GM12801 (cell line): ENCODE measurements at regions not wholly inside any gene's neighbourhood (a gene's known extent, or its start where the extent isn't known, plus 50 kb on each side); places are given as distances from the start of the nearest gene placed in this dataset.

ENCODE experiments used
- TF ChIP-seq, protein P1 (sequence below): IDR thresholded peaks from one replicate; pipeline ENCODE4 v1.5.1; 2011; ENCODE audit warnings: control low read depth; ENCODE audit not compliant: insufficient read length; ENCODE audit errors: extremely low read depth

DNA sequence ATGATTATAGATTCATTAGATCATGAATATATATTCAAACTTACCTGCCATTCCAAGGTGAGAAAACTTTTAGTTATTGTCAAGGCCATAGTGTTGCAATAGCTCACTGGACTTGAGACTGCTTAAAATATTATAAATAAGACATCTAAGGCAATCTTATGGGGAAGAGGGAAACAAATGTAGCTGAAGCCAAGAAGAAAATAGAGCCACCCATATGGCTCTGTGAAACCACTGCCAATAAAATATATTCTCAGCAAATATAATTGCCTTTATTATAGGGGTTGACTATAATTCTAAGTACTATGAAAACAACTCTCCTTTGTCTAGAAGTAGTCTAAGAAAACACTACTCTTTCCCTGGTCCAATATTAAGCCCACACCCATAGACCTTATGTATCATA lies 938.5 kb downstream of the FSTL5 start:
- TF ChIP-seq, protein P1, sequence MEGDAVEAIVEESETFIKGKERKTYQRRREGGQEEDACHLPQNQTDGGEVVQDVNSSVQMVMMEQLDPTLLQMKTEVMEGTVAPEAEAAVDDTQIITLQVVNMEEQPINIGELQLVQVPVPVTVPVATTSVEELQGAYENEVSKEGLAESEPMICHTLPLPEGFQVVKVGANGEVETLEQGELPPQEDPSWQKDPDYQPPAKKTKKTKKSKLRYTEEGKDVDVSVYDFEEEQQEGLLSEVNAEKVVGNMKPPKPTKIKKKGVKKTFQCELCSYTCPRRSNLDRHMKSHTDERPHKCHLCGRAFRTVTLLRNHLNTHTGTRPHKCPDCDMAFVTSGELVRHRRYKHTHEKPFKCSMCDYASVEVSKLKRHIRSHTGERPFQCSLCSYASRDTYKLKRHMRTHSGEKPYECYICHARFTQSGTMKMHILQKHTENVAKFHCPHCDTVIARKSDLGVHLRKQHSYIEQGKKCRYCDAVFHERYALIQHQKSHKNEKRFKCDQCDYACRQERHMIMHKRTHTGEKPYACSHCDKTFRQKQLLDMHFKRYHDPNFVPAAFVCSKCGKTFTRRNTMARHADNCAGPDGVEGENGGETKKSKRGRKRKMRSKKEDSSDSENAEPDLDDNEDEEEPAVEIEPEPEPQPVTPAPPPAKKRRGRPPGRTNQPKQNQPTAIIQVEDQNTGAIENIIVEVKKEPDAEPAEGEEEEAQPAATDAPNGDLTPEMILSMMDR, result no peak

DNA sequence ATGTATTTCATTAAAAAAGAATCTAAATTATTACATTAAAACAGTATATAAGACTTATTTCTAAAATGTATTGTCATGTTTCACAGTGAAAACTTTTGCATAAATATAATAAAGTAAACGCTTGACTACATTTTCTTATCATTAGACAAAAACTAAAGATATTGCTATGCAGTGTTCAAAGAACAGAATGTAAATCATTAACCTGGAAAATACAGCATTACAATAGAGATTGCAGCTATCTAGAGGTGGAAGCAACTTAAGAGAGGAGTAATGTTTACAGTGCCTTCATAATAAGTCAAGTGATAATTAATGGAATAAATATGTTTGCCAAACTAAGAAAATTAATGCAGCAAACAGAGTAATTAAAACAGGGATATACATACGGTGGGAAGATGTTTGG lies 940.9 kb downstream of the FSTL5 start:
- TF ChIP-seq, protein P1, result no peak

DNA sequence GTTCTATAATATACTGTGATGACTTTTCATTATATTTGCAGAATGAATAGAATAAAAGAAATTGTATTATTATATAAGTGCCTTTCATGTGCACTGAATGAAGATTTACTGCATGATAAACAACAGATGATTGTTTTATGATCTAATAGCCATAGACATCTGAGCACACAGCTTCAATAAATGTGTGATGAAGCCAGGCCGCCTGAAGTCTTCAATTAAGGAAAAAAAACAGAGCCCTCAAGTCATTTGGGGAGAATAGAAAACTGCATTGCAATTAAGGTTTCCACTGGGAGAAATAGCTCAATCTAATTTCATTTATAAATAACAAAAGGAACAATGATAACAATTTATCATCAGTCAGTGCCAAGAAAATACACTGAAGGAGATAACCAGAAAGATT lies 955.2 kb downstream of the FSTL5 start:
- TF ChIP-seq, protein P1, result no peak

DNA sequence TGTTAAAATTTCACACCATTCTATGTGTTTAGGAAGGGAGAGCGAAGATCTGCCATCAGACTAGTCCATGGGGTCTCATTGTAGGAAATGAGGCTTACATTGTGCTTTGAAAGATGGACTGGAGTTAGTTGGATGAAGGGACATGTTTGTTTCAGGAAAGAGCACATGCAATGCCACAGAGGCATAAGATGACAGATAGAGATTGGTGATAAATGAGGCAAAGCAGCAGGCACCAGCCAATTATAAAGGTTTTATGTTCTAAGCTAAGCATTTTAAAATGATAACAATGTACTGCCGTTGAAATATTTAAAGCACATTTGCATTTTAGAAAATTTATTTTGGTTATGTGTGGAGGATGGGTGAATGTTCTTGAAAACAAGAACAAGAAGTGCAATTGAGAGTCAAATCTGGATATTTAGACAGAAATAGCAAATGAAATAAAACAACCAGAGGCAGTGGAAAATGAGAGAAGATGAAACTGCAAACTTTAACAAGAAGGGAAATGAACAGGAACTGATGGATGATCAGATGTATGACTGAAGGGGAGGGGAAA lies 957.2 kb downstream of the FSTL5 start:
- TF ChIP-seq, protein P1, result no peak

DNA sequence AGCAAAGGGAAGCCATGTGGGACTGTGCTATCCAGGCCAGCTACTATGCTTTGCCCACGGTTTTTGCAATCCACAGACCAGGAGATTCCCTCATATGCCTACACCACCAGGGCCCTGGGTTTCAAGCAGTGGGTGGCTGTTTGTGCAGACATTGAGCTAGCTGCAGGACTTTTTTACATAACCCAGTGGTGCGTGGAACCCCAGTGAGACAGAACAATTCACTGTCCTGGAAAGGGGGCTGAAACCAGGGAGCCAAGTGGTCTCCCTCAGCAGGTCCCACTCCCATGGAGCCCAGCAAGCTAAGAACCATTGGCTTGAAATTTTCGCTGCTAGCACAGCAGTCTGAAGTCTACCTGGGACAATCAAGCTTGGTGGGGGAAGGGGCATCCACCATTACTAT lies 959.9 kb downstream of the FSTL5 start:
- TF ChIP-seq, protein P1, result no peak

DNA sequence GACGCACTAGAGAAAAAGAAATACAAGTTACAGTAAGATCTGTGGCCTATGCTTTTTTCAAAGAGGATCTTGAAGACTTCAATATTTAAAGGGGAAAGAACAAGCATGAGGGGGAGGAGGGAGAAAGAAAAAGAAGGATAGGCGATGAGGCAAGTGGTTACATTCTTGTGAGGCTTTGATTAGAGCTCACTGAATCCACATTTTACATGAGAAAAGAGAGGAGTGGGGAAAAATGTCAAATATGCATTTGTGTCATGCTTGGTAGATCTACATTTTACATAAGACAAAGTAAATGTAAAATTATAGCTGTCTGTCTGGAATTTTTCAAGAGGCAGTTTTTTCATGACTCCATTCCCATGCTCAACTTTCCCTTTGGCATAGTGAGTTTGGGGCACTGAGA lies 965.9 kb downstream of the FSTL5 start:
- TF ChIP-seq, protein P1, result no peak

DNA sequence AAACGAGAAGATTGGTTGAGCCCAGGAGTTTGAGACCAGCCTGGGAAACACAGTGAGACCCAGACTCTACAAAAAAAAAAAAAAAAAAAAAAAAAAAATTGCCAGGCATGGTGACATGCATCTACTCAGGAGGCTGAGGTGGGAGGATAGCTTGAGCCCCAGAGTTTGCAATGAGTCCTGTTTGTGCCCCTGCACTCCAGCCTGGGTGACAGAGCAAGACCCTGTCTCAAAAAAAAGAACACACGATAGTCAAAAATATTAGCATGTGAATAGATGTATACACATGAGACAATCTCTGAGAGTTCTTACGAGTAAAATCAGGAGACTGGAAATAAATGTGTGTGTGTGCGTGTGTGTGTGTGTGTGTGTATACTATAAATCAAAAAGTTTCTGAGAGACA lies 966.3 kb downstream of the FSTL5 start:
- TF ChIP-seq, protein P1, result no peak
